Lung (tissue), 11 donors: ENCODE measurements at regions not wholly inside any gene's neighbourhood (a gene's known extent, or its start where the extent isn't known, plus 50 kb on each side); places are given as distances from the start of the nearest gene placed in this dataset.

Experiments used
- ATAC-seq: fragments of 200-7000 bp; cut with Tn5 transposase; one replicate; pipeline ENCODE4 v1.9.1; 2020; ENCODE audit warnings: moderate number of reproducible peaks; ENCODE audit not compliant: insufficient read depth, low FRiP score
- DNase-seq, 3 donors: peaks; one replicate each; pipeline ENCODE4 v3.0.0-alpha.2; 2013 to 2017
- H3K27ac ChIP-seq, 2 donors: one replicate each; pipeline ENCODE4 v1.5.1; 2013; ENCODE audit warnings: mild to moderate bottlenecking in 2 of 2, moderate library complexity in 2 of 2, control low read depth in 1 of 2, inconsistent platforms in 1 of 2, low read depth in 1 of 2, low read length in 1 of 2
- H3K27me3 ChIP-seq, 3 donors: one replicate each; pipeline ENCODE4 v1.5.1; 2013; ENCODE audit warnings: low read length in 2 of 3; ENCODE audit not compliant: control insufficient read depth in 3 of 3, insufficient read depth in 3 of 3
- H3K36me3 ChIP-seq, 4 donors: one replicate each; pipeline ENCODE4 v1.5.1; 2013; ENCODE audit warnings: low read length in 4 of 4, mild to moderate bottlenecking in 1 of 4, moderate library complexity in 1 of 4; ENCODE audit not compliant: control insufficient read depth in 4 of 4, insufficient read depth in 4 of 4
- H3K4me1 ChIP-seq, 5 donors: one replicate each; pipeline ENCODE4 v1.5.1; 2013; ENCODE audit warnings: low read length in 5 of 5, mild to moderate bottlenecking in 2 of 5, moderate library complexity in 1 of 5; ENCODE audit not compliant: control insufficient read depth in 5 of 5, insufficient read depth in 5 of 5
- H3K4me3 ChIP-seq: one replicate; pipeline ENCODE4 v1.5.1; 2013; ENCODE audit warnings: mild to moderate bottlenecking, control low read depth, moderate library complexity
- H3K9ac ChIP-seq, 2 donors: one replicate each; pipeline ENCODE4 v1.5.1; 2013; ENCODE audit warnings: low read length in 2 of 2, control low read depth in 1 of 2; ENCODE audit not compliant: insufficient read depth in 1 of 2
- H3K9me3 ChIP-seq, 4 donors: one replicate each; pipeline ENCODE4 v1.5.1; 2013; ENCODE audit warnings: low read length in 3 of 4, mild to moderate bottlenecking in 1 of 4, moderate library complexity in 1 of 4; ENCODE audit not compliant: control insufficient read depth in 4 of 4, insufficient read depth in 3 of 4
- CTCF ChIP-seq: IDR thresholded peaks from 2 replicates; pipeline ENCODE4 v1.5.1; 2012; ENCODE audit warnings: mild to moderate bottlenecking; ENCODE audit errors: control extremely low read depth, extremely low read depth
- WGBS, 2 donors: extraction: QIAGEN DNeasy Blood & Tissue Kit; methylation state at CpG; one replicate each; pipeline ENCODE4 v1.1.7; 2013; 5-methylcytosine and 5-hydroxymethylcytosine counted together
- donor health status: control.
- donor health status: control.
- donor health status: Bipolar disorder and iron deficiency.
- donor health status: healthy.
- donor health status: DM: yes; HTN: yes; CAD: no.

GRCh38 chr6:54991761-54992330, 145.3 kb downstream of the FAM83B start:
- no peak for TF ChIP-seq CTCF
- Histone ChIP-seq H3K36me3 (no peaks in the 10 kb centered on the region), H3K4me1 (no peaks in the 10 kb centered on the region), H3K9ac (no peak overlapping the region), H3K4me3 (no peak overlapping the region), H3K27ac (no peak overlapping the region), H3K9me3 (peaks cover 0 to 6% (median 4%) of the 10 kb centered on the region in 4 donors), H3K27me3 (no peaks in the 10 kb centered on the region)
- DNase-seq (no peak), ATAC-seq (no peak)
- WGBS, 2 donors: 71 to 85% methylated on average over 1 of the region's 1 CpG

- ATAC-seq (no peak), DNase-seq (no peak)
- no peak for TF ChIP-seq CTCF
- no peak overlapping the region for H3K4me3 ChIP-seq
- H3K27ac ChIP-seq: no peak overlapping the region
- no peaks in the 10 kb centered on the region for H3K36me3 ChIP-seq
- no peak overlapping the region for H3K9ac ChIP-seq
- H3K4me1 ChIP-seq: no peaks in the 10 kb centered on the region
- H3K9me3 ChIP-seq: peaks cover 0 to 6% (median 4%) of the 10 kb centered on the region in 4 donors
- no peaks in the 10 kb centered on the region for H3K27me3 ChIP-seq
These were observed 146.2 kb downstream of the FAM83B start for GRCh38 chr6:54992789-54993188.

GRCh38 chr6:54993294-54993693, 146.7 kb downstream of the FAM83B start:
- Histone ChIP-seq H3K4me3 (no peak overlapping the region), H3K4me1 (no peaks in the 10 kb centered on the region), H3K36me3 (no peaks in the 10 kb centered on the region), H3K27me3 (no peaks in the 10 kb centered on the region), H3K9me3 (peaks cover 0 to 6% (median 4%) of the 10 kb centered on the region in 4 donors), H3K27ac (no peak overlapping the region), H3K9ac (no peak overlapping the region)
- no peak for TF ChIP-seq CTCF
- ATAC-seq: no peak
- no peak for DNase-seq
- WGBS, 2 donors: 81 to 88% methylated on average over 4 of the region's 4 CpGs

GRCh38 chr6:54993948-54994347, 147.4 kb downstream of the FAM83B start:
- WGBS, 2 donors: 96 to 99% methylated on average over 2 of the region's 2 CpGs
- Histone ChIP-seq H3K9ac (no peak overlapping the region), H3K27me3 (no peaks in the 10 kb centered on the region), H3K4me1 (no peaks in the 10 kb centered on the region), H3K4me3 (no peak overlapping the region), H3K9me3 (peaks cover 0 to 6% (median 4%) of the 10 kb centered on the region in 4 donors), H3K36me3 (no peaks in the 10 kb centered on the region), H3K27ac (no peak overlapping the region)
- DNase-seq (no peak), ATAC-seq (no peak)
- TF ChIP-seq CTCF: no peak
